Hepatocyte (in vitro differentiated cells): ENCODE measurements at regions not wholly inside any gene's neighbourhood (a gene's known extent, or its start where the extent isn't known, plus 50 kb on each side); places are given as distances from the start of the nearest gene placed in this dataset.

Experiments used
- EZH2 ChIP-seq: fragments of 200-600 bp; sonication (generic); IDR thresholded peaks from 2 replicates; pipeline ENCODE4 v1.6.1; 2016; ENCODE audit warnings: antibody characterized with exemption, mild to moderate bottlenecking, borderline replicate concordance
- EZH2phosphoT487 ChIP-seq: fragments of 200-600 bp; sonication (generic); IDR thresholded peaks from one replicate; pipeline ENCODE4 v1.6.1; 2018; ENCODE audit warnings: antibody characterized with exemption, mild to moderate bottlenecking, low read depth, moderate library complexity; ENCODE audit not compliant: unreplicated experiment, severe bottlenecking
- TF ChIP-seq, protein P1 (sequence below): fragments of 200-600 bp; sonication (generic); IDR thresholded peaks from 2 replicates; pipeline ENCODE4 v1.5.1; 2016; ENCODE audit warnings: antibody characterized with exemption, mild to moderate bottlenecking; ENCODE audit not compliant: poor library complexity

DNA sequence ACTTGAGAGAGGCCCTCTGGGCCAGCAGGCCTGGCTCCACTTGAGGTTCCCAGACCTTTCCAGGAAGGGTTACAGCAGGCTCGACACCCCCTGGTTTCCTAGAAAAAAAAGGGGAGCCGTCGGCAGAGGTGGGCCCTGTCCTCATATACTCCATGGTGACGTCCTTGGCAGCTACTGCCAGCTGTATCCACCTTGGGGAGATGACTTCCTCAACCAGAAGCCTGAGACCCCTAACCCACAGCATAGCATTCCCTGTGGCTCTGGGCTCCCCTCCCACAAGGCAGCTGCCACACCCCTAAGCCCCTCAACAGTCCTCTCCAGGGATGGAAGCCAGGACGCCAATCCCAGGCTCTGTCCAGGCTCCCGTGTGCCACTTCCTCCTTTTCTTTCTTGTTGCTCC is 294.8 kb downstream of the CDC5L start:
- TF ChIP-seq EZH2phosphoT487 (no peak), EZH2 (no peak)
- TF ChIP-seq, protein P1, sequence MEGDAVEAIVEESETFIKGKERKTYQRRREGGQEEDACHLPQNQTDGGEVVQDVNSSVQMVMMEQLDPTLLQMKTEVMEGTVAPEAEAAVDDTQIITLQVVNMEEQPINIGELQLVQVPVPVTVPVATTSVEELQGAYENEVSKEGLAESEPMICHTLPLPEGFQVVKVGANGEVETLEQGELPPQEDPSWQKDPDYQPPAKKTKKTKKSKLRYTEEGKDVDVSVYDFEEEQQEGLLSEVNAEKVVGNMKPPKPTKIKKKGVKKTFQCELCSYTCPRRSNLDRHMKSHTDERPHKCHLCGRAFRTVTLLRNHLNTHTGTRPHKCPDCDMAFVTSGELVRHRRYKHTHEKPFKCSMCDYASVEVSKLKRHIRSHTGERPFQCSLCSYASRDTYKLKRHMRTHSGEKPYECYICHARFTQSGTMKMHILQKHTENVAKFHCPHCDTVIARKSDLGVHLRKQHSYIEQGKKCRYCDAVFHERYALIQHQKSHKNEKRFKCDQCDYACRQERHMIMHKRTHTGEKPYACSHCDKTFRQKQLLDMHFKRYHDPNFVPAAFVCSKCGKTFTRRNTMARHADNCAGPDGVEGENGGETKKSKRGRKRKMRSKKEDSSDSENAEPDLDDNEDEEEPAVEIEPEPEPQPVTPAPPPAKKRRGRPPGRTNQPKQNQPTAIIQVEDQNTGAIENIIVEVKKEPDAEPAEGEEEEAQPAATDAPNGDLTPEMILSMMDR: no peak
